Chondrocyte (in vitro differentiated cells): ENCODE measurements at regions not wholly inside any gene's neighbourhood (a gene's known extent, or its start where the extent isn't known, plus 50 kb on each side); places are given as distances from the start of the nearest gene placed in this dataset.

ENCODE experiments used
- DNase-seq: peaks from one replicate; pipeline ENCODE4 v3.0.0; 2021; ENCODE audit warnings: mixed read lengths, low spot score
- H3K27ac Mint-ChIP-seq: one replicate; pipeline ENCODE4 v1.8.0; 2021; ENCODE audit warnings: mild to moderate bottlenecking, moderate library complexity, mixed read lengths; ENCODE audit not compliant: unreplicated experiment
- H3K27me3 Mint-ChIP-seq: 2 replicates; pipeline ENCODE4 v1.8.0; 2021; ENCODE audit warnings: low read depth, mixed read lengths
- H3K36me3 Mint-ChIP-seq: 2 replicates; pipeline ENCODE4 v1.8.0; 2021; ENCODE audit warnings: low read depth, mixed read lengths
- H3K4me1 Mint-ChIP-seq: 2 replicates; pipeline ENCODE4 v1.8.0; 2021; ENCODE audit warnings: low read depth, mild to moderate bottlenecking, mixed read lengths
- H3K4me3 Mint-ChIP-seq: one replicate; pipeline ENCODE4 v1.8.0; 2021; ENCODE audit warnings: mild to moderate bottlenecking, moderate library complexity, mixed read lengths; ENCODE audit not compliant: unreplicated experiment
- H3K9me3 Mint-ChIP-seq: 2 replicates; pipeline ENCODE4 v1.8.0; 2021; ENCODE audit warnings: low read depth, mixed read lengths
- TF ChIP-seq, protein P1 (sequence below): fragments of 200-600 bp; sonication (generic); IDR thresholded peaks from 2 replicates; pipeline ENCODE4 v1.5.0; 2021; ENCODE audit warnings: antibody characterized with exemption, mild to moderate bottlenecking, moderate library complexity

DNA sequence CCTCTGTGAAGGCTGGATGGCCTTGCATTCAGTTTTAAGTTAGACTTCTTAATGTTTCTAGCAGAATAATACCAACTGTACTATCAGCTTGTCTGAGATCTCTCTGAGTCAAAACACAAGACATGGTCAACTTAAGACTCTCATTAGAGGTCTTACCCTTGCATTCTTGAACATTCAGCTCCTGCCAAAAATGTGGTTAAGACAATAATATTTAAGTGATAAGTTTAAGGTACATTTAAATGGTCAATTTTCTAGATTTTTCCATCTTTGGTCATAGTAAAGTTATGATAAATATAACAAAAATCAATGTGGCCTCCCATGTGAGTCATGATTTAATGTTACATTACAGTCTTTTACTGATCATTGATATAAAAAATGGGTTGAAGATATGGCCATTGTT is 75.0 kb downstream of the NR2F1 start:
- Mint-ChIP-seq H3K27me3 (no peaks in the 10 kb centered on the region), H3K36me3 (no peaks in the 10 kb centered on the region), H3K9me3 (peaks cover 2% of the 10 kb centered on the region), H3K27ac (no peak overlapping the region), H3K4me1 (peaks cover 11% of the 10 kb centered on the region), H3K4me3 (no peak overlapping the region)
- no peak for DNase-seq
- TF ChIP-seq, protein P1, sequence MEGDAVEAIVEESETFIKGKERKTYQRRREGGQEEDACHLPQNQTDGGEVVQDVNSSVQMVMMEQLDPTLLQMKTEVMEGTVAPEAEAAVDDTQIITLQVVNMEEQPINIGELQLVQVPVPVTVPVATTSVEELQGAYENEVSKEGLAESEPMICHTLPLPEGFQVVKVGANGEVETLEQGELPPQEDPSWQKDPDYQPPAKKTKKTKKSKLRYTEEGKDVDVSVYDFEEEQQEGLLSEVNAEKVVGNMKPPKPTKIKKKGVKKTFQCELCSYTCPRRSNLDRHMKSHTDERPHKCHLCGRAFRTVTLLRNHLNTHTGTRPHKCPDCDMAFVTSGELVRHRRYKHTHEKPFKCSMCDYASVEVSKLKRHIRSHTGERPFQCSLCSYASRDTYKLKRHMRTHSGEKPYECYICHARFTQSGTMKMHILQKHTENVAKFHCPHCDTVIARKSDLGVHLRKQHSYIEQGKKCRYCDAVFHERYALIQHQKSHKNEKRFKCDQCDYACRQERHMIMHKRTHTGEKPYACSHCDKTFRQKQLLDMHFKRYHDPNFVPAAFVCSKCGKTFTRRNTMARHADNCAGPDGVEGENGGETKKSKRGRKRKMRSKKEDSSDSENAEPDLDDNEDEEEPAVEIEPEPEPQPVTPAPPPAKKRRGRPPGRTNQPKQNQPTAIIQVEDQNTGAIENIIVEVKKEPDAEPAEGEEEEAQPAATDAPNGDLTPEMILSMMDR: no peak

DNA sequence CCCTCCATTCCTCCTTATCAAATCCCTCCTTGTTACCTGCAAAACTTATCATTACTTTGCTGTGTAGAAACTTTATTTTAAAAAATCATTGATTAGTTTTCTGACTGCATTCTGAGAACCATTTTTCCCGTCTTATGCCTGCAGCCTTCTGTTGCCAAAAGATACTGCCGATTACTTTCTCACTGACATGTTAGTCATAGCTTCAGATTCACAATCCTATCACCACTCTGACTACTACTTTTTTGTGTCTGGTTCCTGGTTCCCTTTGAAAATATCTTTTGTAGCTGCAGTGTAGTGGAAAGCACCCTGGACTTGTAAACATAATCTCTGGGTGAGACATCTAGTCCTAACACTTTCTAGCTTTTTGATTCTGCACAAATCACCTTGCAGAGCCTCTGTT is 71.7 kb downstream of the NR2F1 start:
- TF ChIP-seq, protein P1: no peak
- H3K27ac Mint-ChIP-seq: no peak overlapping the region
- peaks cover 4% of the 10 kb centered on the region for H3K36me3 Mint-ChIP-seq
- H3K4me3 Mint-ChIP-seq: no peak overlapping the region
- H3K9me3 Mint-ChIP-seq: peaks cover 11% of the 10 kb centered on the region
- no peaks in the 10 kb centered on the region for H3K27me3 Mint-ChIP-seq
- no peak for DNase-seq
- H3K4me1 Mint-ChIP-seq: peaks cover 18% of the 10 kb centered on the region

GRCh38 chr5:93653716-93654115 is 70.7 kb downstream of the NR2F1 start:
- TF ChIP-seq, protein P1: no peak
- Mint-ChIP-seq H3K27ac (no peak overlapping the region), H3K36me3 (peaks cover 4% of the 10 kb centered on the region), H3K4me1 (peaks cover 18% of the 10 kb centered on the region), H3K4me3 (no peak overlapping the region), H3K27me3 (no peaks in the 10 kb centered on the region), H3K9me3 (peaks cover 11% of the 10 kb centered on the region)
- DNase-seq: no peak

GRCh38 chr5:93649234-93649900 is 66.3 kb downstream of the NR2F1 start:
- Mint-ChIP-seq H3K4me3 (no peak overlapping the region), H3K36me3 (peaks cover 4% of the 10 kb centered on the region), H3K4me1 (peaks cover 9% of the 10 kb centered on the region), H3K9me3 (peaks cover 9% of the 10 kb centered on the region), H3K27ac (no peak overlapping the region), H3K27me3 (no peaks in the 10 kb centered on the region)
- TF ChIP-seq, protein P1: no peak
- no peak for DNase-seq

GRCh38 chr5:93644760-93645159 is 61.7 kb downstream of the NR2F1 start:
- no peak overlapping the region for H3K4me3 Mint-ChIP-seq
- H3K27me3 Mint-ChIP-seq: no peaks in the 10 kb centered on the region
- DNase-seq: no peak
- no peak overlapping the region for H3K27ac Mint-ChIP-seq
- TF ChIP-seq, protein P1: no peak
- H3K9me3 Mint-ChIP-seq: no peaks in the 10 kb centered on the region
- no peaks in the 10 kb centered on the region for H3K36me3 Mint-ChIP-seq
- H3K4me1 Mint-ChIP-seq: peaks cover 3% of the 10 kb centered on the region
